Neural cell (in vitro differentiated cells): ENCODE measurements at regions not wholly inside any gene's neighbourhood (a gene's known extent, or its start where the extent isn't known, plus 50 kb on each side); places are given as distances from the start of the nearest gene placed in this dataset.

Source experiments
- H2AFZ ChIP-seq: fragments of 200-600, 300-800 bp; sonication (generic), shearing (Covaris generic); 2 replicates; pipeline ENCODE4 v1.6.0; 2014; ENCODE audit warnings: low read depth, mild to moderate bottlenecking, antibody characterized with exemption, low read length, moderate library complexity
- H3F3A ChIP-seq: fragments of 200-600 bp; shearing (Covaris generic); 2 replicates; pipeline ENCODE4 v1.6.1; 2016; ENCODE audit warnings: mild to moderate bottlenecking, moderate library complexity, mixed read lengths, antibody characterized with exemption, low read length; ENCODE audit not compliant: insufficient read depth, poor library complexity, severe bottlenecking
- H3K27ac ChIP-seq: fragments of 200-600, 300-800 bp; sonication (generic), shearing (Covaris generic); 2 replicates; pipeline ENCODE4 v1.5.1; 2014; ENCODE audit warnings: mild to moderate bottlenecking, low read length, moderate library complexity
- H3K27me3 ChIP-seq: fragments of 300-800, 200-600 bp; sonication (generic), shearing (Covaris generic); 2 replicates; pipeline ENCODE4 v1.6.0; 2014; ENCODE audit warnings: mild to moderate bottlenecking, low read depth, low read length, moderate library complexity; ENCODE audit not compliant: insufficient read depth
- H3K36me3 ChIP-seq: fragments of 300-800, 200-600 bp; sonication (generic), shearing (Covaris generic); 2 replicates; pipeline ENCODE4 v1.5.1; 2014; ENCODE audit warnings: mild to moderate bottlenecking, antibody characterized with exemption, low read length, moderate library complexity; ENCODE audit not compliant: insufficient read depth
- H3K4me2 ChIP-seq: fragments of 300-800, 200-600 bp; sonication (generic), shearing (Covaris generic); 2 replicates; pipeline ENCODE4 v1.6.0; 2014; ENCODE audit warnings: mild to moderate bottlenecking, low read length
- H3K4me3 ChIP-seq: fragments of 300-800, 200-600 bp; sonication (generic), shearing (Covaris generic); 2 replicates; pipeline ENCODE4 v1.5.1; 2014; ENCODE audit warnings: mild to moderate bottlenecking, low read length, moderate library complexity
- H3K79me2 ChIP-seq: fragments of 200-600 bp; shearing (Covaris generic); replicated peaks from 2 replicates; pipeline ENCODE4 v1.6.0; 2014; ENCODE audit warnings: mild to moderate bottlenecking, low read length, moderate library complexity; ENCODE audit not compliant: insufficient read depth
- H3K9ac ChIP-seq: fragments of 300-800, 200-600 bp; sonication (generic), shearing (Covaris generic); 2 replicates; pipeline ENCODE4 v1.6.1; 2016; ENCODE audit warnings: mild to moderate bottlenecking, low read length, mixed read lengths
- H3K9me2 ChIP-seq: fragments of 200-600 bp; shearing (Covaris generic); 2 replicates; pipeline ENCODE4 v1.6.1; 2016; ENCODE audit warnings: mild to moderate bottlenecking, low read length, mixed read lengths; ENCODE audit not compliant: insufficient read depth
- H3K9me3 ChIP-seq: fragments of 200-600, 300-800 bp; sonication (generic), shearing (Covaris generic); 2 replicates; pipeline ENCODE4 v1.6.1; 2016; ENCODE audit warnings: mild to moderate bottlenecking, mixed run types, low read length, moderate library complexity, mixed read lengths
- H4K20me1 ChIP-seq: fragments of 200-600 bp; shearing (Covaris generic); 2 replicates; pipeline ENCODE4 v1.6.1; 2016; ENCODE audit warnings: mild to moderate bottlenecking, mixed run types; ENCODE audit not compliant: insufficient read depth
- EP300 ChIP-seq: fragments of 450-650 bp; conservative IDR thresholded peaks from 2 replicates; pipeline ENCODE4 v1.6.1; 2014; ENCODE audit warnings: antibody characterized with exemption, mild to moderate bottlenecking, moderate library complexity; ENCODE audit not compliant: poor library complexity, severe bottlenecking
- EZH2 ChIP-seq: fragments of 200-600, 300-800 bp; shearing (Covaris generic), sonication (generic); IDR thresholded peaks from 2 replicates; pipeline ENCODE4 v1.6.1; 2014; ENCODE audit warnings: antibody characterized with exemption, low read length, borderline replicate concordance, mild to moderate bottlenecking; ENCODE audit not compliant: insufficient read depth, poor library complexity, severe bottlenecking
- MXI1 ChIP-seq: fragments of 450-650 bp; conservative IDR thresholded peaks from 2 replicates; pipeline ENCODE4 v1.6.1; 2014; ENCODE audit warnings: antibody characterized with exemption, mild to moderate bottlenecking; ENCODE audit not compliant: poor library complexity, severe bottlenecking
- POLR2AphosphoS5 ChIP-seq: IDR thresholded peaks from 2 replicates; pipeline ENCODE4 v1.6.1; 2012
- RAD21 ChIP-seq: fragments of 450-650 bp; conservative IDR thresholded peaks from 2 replicates; pipeline ENCODE4 v1.6.1; 2014; ENCODE audit warnings: antibody characterized with exemption, mild to moderate bottlenecking, moderate library complexity
- REST ChIP-seq: IDR thresholded peaks from 2 replicates; pipeline ENCODE4 v1.6.1; 2012; ENCODE audit warnings: borderline replicate concordance
- SMC3 ChIP-seq: fragments of 450-650 bp; conservative IDR thresholded peaks from 2 replicates; pipeline ENCODE4 v1.6.1; 2014; ENCODE audit warnings: antibody characterized with exemption, mild to moderate bottlenecking, moderate library complexity; ENCODE audit not compliant: poor library complexity
- TAF1 ChIP-seq: IDR thresholded peaks from 2 replicates; pipeline ENCODE4 v1.6.1; 2012; ENCODE audit warnings: low read depth
- TF ChIP-seq, protein P1 (sequence below): fragments of 450-650 bp; IDR thresholded peaks from 2 replicates; pipeline ENCODE4 v1.5.1; 2014; ENCODE audit warnings: antibody characterized with exemption, mild to moderate bottlenecking, moderate library complexity; ENCODE audit not compliant: poor library complexity, severe bottlenecking

DNA sequence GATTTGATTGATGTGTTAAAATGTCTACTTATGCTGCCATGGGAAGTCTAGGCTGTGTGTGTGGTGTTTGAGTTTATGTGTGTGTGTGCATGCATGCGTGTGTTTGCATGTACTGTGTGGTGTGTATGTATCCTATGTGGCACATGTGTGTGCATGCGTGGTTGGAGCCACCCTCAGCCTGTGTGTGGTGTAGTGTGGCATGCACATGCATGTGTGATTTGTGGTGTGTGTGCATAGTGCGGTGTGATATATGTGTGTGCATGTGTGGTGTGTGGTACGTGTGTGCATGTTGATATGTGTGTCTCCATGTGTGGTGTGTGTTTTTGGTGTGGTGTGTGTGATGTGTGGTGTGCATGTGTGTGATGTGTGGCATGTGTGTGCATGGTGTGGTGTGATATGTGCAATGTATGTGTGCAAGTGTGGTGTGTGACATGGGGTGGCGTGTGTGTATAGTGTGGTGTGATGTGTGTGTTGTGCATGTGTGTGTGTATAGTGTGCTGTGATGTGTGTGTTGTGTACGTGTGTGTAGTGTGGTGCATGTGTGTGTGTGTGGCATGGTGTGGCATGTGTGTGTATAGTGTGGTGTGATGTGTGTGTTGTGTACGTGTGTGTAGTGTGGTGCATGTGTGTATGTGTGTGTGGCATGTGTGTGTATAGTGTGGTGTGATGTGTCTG, 66.6 kb upstream of the HDAC4 start:
- Histone ChIP-seq H3K27ac (no peak overlapping the region), H3K27me3 (no peaks in the 10 kb centered on the region), H3K4me2 (no peak overlapping the region), H3F3A (no peaks in the 10 kb centered on the region), H3K4me3 (no peak overlapping the region), H3K9me2 (no peaks in the 10 kb centered on the region), H3K36me3 (no peaks in the 10 kb centered on the region), H4K20me1 (no peaks in the 10 kb centered on the region), H3K79me2 (no peaks in the 10 kb centered on the region), H3K9me3 (no peaks in the 10 kb centered on the region), H3K9ac (no peak overlapping the region), H2AFZ (no peak overlapping the region)
- no peak for TF ChIP-seq POLR2AphosphoS5
- no peak for TF ChIP-seq TAF1
- TF ChIP-seq MXI1 = no peak
- no peak for TF ChIP-seq SMC3
- TF ChIP-seq, protein P1, sequence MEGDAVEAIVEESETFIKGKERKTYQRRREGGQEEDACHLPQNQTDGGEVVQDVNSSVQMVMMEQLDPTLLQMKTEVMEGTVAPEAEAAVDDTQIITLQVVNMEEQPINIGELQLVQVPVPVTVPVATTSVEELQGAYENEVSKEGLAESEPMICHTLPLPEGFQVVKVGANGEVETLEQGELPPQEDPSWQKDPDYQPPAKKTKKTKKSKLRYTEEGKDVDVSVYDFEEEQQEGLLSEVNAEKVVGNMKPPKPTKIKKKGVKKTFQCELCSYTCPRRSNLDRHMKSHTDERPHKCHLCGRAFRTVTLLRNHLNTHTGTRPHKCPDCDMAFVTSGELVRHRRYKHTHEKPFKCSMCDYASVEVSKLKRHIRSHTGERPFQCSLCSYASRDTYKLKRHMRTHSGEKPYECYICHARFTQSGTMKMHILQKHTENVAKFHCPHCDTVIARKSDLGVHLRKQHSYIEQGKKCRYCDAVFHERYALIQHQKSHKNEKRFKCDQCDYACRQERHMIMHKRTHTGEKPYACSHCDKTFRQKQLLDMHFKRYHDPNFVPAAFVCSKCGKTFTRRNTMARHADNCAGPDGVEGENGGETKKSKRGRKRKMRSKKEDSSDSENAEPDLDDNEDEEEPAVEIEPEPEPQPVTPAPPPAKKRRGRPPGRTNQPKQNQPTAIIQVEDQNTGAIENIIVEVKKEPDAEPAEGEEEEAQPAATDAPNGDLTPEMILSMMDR = no peak

GRCh38 chr2:239466755-239467271, 66.0 kb upstream of the HDAC4 start:
- no peak overlapping the region for H3K4me2 ChIP-seq
- no peaks in the 10 kb centered on the region for H4K20me1 ChIP-seq
- no peaks in the 10 kb centered on the region for H3K36me3 ChIP-seq
- no peaks in the 10 kb centered on the region for H3K79me2 ChIP-seq
- no peaks in the 10 kb centered on the region for H3K9me2 ChIP-seq
- no peak overlapping the region for H3K27ac ChIP-seq
- TF ChIP-seq EP300 (no peak), RAD21 (no peak), EZH2 (no peak), TAF1 (no peak), POLR2AphosphoS5 (no peak), SMC3 (no peak), MXI1 (no peak), REST (no peak)
- TF ChIP-seq, protein P1 = no peak
- H3F3A ChIP-seq = no peaks in the 10 kb centered on the region
- no peak overlapping the region for H3K9ac ChIP-seq
- no peaks in the 10 kb centered on the region for H3K27me3 ChIP-seq
- H2AFZ ChIP-seq = no peak overlapping the region
- no peak overlapping the region for H3K4me3 ChIP-seq
- H3K9me3 ChIP-seq = no peaks in the 10 kb centered on the region
